K562 (cell line): ENCODE measurements at regions not wholly inside any gene's neighbourhood (a gene's known extent, or its start where the extent isn't known, plus 50 kb on each side); places are given as distances from the start of the nearest gene placed in this dataset.

Source experiments
- BRD9 ChIP-seq: fragments of 450-650 bp; IDR thresholded peaks from 2 replicates; pipeline ENCODE4 v1.6.1; 2018; ENCODE audit warnings: low read depth; ENCODE audit not compliant: partially characterized antibody
- COPS2 ChIP-seq: fragments of 450-650 bp; conservative IDR thresholded peaks from 2 replicates; pipeline ENCODE4 v1.6.1; 2016; ENCODE audit warnings: mild to moderate bottlenecking, moderate library complexity
- DLX4 ChIP-seq: fragments of 250-450 bp; sonication (Bioruptor Pico); IDR thresholded peaks from 2 replicates; pipeline ENCODE4 v1.6.1; 2021; ENCODE audit warnings: mild to moderate bottlenecking
- ELF4 ChIP-seq: fragments of 450-650 bp; formaldehyde crosslinking; IDR thresholded peaks from 2 replicates; pipeline ENCODE4 v1.4.0; 2022; ENCODE audit warnings: missing genetic modification characterization
- HCFC1 ChIP-seq: IDR thresholded peaks from 2 replicates; pipeline ENCODE4 v1.6.1; 2012; ENCODE audit warnings: low read depth, low read length, improper control_type of control experiment
- HOMEZ ChIP-seq: fragments of 250-450 bp; sonication (Bioruptor Pico); IDR thresholded peaks from 2 replicates; pipeline ENCODE4 v1.4.0; 2020; ENCODE audit warnings: mild to moderate bottlenecking, moderate library complexity
- HSF4 ChIP-seq: fragments of 250-450 bp; sonication (Bioruptor Pico); IDR thresholded peaks from 2 replicates; pipeline ENCODE4 v2.1.2; 2022; ENCODE audit warnings: mild to moderate bottlenecking, moderate library complexity, borderline replicate concordance
- KLF6 ChIP-seq: fragments of 250-450 bp; sonication (Bioruptor Pico); IDR thresholded peaks from 2 replicates; pipeline ENCODE4 v1.4.0; 2020; ENCODE audit warnings: mild to moderate bottlenecking, moderate library complexity, borderline replicate concordance
- L3MBTL2 ChIP-seq: fragments of 450-650 bp; IDR thresholded peaks from 2 replicates; pipeline ENCODE4 v1.6.1; 2016; ENCODE audit warnings: mild to moderate bottlenecking, moderate library complexity
- MLX ChIP-seq, 2 experiments: fragments of 450-650 bp in 1 of 2; sonication (generic) in 1 of 2; formaldehyde crosslinking; conservative IDR thresholded peaks; 2 replicates each; pipeline versions ENCODE4 v1.4.0 to v1.8.1; 2020 to 2022; ENCODE audit warnings: mild to moderate bottlenecking in 1 of 2, missing genetic modification reagents in 1 of 2
- NCOR1 ChIP-seq: fragments of 450-650 bp; IDR thresholded peaks from 2 replicates; pipeline ENCODE4 v1.6.1; 2016; ENCODE audit warnings: mild to moderate bottlenecking, moderate library complexity
- NEUROD1 ChIP-seq: fragments of 150-350 bp; IDR thresholded peaks from 2 replicates; pipeline ENCODE4 v1.6.1; 2014; ENCODE audit warnings: borderline replicate concordance, low read length, low read depth; ENCODE audit not compliant: partially characterized antibody
- NFIC ChIP-seq: fragments of 450-650 bp; IDR thresholded peaks from 2 replicates; pipeline ENCODE4 v1.6.1; 2017; ENCODE audit warnings: mild to moderate bottlenecking, inconsistent platforms
- NR2F6 ChIP-seq: fragments of 450-650 bp; formaldehyde crosslinking; IDR thresholded peaks from 2 replicates; pipeline ENCODE4 v1.4.0; 2020; ENCODE audit warnings: mild to moderate bottlenecking
- POLR3G ChIP-seq: IDR thresholded peaks from 2 replicates; pipeline ENCODE4 v1.6.1; 2011; ENCODE audit not compliant: insufficient read length, insufficient replicate concordance; ENCODE audit errors: extremely low read depth
- SMAD1 ChIP-seq: fragments of 150-350 bp; IDR thresholded peaks from 2 replicates; pipeline ENCODE4 v1.6.1; 2014; ENCODE audit warnings: low read length, low read depth; ENCODE audit not compliant: partially characterized antibody
- SMC3 ChIP-seq: conservative IDR thresholded peaks from 2 replicates; pipeline ENCODE4 v1.6.1; 2011; ENCODE audit warnings: low read depth, low read length, improper control_type of control experiment; ENCODE audit not compliant: insufficient read depth
- SNIP1 ChIP-seq: fragments of 450-650 bp; IDR thresholded peaks from 2 replicates; pipeline ENCODE4 v1.7.1; 2017; ENCODE audit warnings: low read depth, mild to moderate bottlenecking
- SP1 ChIP-seq: sonication (generic); formaldehyde crosslinking; IDR thresholded peaks from 2 replicates; pipeline ENCODE4 v1.8.1; 2022; ENCODE audit warnings: mild to moderate bottlenecking, missing genetic modification reagents
- TRIM24 ChIP-seq, 2 experiments: fragments of 450-650 bp; IDR thresholded peaks; 2 replicates each; pipeline ENCODE4 v1.6.1; 2016
- ZBTB17 ChIP-seq: fragments of 450-650 bp; formaldehyde crosslinking; IDR thresholded peaks from 2 replicates; pipeline ENCODE4 v1.4.0; 2020; ENCODE audit warnings: mild to moderate bottlenecking
- ZBTB26 ChIP-seq: fragments of 450-650 bp; formaldehyde crosslinking; IDR thresholded peaks from 2 replicates; pipeline ENCODE4 v1.4.0; 2022; ENCODE audit warnings: missing genetic modification characterization
- ZBTB33 ChIP-seq: sonication (generic); formaldehyde crosslinking; IDR thresholded peaks from 2 replicates; pipeline ENCODE4 v1.8.1; 2023; ENCODE audit warnings: mild to moderate bottlenecking, missing genetic modification reagents
- ZNF324 ChIP-seq: fragments of 250-450 bp; sonication (Bioruptor Pico); IDR thresholded peaks from 2 replicates; pipeline ENCODE4 v1.4.0; 2020; ENCODE audit warnings: mild to moderate bottlenecking
- ZNF707 ChIP-seq: fragments of 250-450 bp; sonication (Bioruptor Pico); conservative IDR thresholded peaks from 2 replicates; pipeline ENCODE4 v1.8.0; 2022; ENCODE audit warnings: inconsistent platforms, mild to moderate bottlenecking, moderate library complexity
- ZNF76 ChIP-seq: fragments of 250-450 bp; sonication (Bioruptor Pico); IDR thresholded peaks from 2 replicates; pipeline ENCODE4 v1.4.0; 2020; ENCODE audit warnings: mild to moderate bottlenecking, moderate library complexity, borderline replicate concordance

GRCh38 chr19:28546148-28546685 lies 666.7 kb downstream of the UQCRFS1 start (continued):
- TF ChIP-seq ZNF707 (CRISPR knock-in tag) (no peak), KLF6 (CRISPR knock-in tag) (no peak), HCFC1 (no peak), ZBTB33 (CRISPR knock-in tag) (peak; percentile 45; the same call in 1 of the 2 replicates), SMAD1 (no peak), NFIC (peak; percentile 71), ZNF76 (CRISPR knock-in tag) (no peak), POLR3G (no peak), BRD9 (peak; percentile 17), NEUROD1 (no peak), TRIM24 (IDR thresholded peaks at IDR 0.05) (peak; percentile 51 to 66; a peak in 3 of 4 replicates), NR2F6 (CRISPR knock-in tag) (no peak), MLX (CRISPR knock-in tag; conservative IDR thresholded peaks at IDR 0.05) (no peak), ZBTB26 (CRISPR knock-in tag) (no peak), SP1 (CRISPR knock-in tag) (no peak), ELF4 (CRISPR knock-in tag) (no peak), ZNF324 (no peak), SMC3 (0 out of 2 replicates have a peak, but pooled peaks have one; percentile 18), NCOR1 (peak; percentile 93), SNIP1 (no peak), HSF4 (CRISPR knock-in tag) (no peak), DLX4 (CRISPR knock-in tag) (no peak), COPS2 (no peak), L3MBTL2 (peak; percentile 70), HOMEZ (CRISPR knock-in tag) (no peak), ZBTB17 (CRISPR knock-in tag) (no peak)
